ENCODE measurements at regions not wholly inside any gene's neighbourhood (a gene's known extent, or its start where the extent isn't known, plus 50 kb on each side); places are given as distances from the start of the nearest gene placed in this dataset.
A peak's percentile ranks its signal among the peaks of the same experiment; 100 is the strongest.

DNA sequence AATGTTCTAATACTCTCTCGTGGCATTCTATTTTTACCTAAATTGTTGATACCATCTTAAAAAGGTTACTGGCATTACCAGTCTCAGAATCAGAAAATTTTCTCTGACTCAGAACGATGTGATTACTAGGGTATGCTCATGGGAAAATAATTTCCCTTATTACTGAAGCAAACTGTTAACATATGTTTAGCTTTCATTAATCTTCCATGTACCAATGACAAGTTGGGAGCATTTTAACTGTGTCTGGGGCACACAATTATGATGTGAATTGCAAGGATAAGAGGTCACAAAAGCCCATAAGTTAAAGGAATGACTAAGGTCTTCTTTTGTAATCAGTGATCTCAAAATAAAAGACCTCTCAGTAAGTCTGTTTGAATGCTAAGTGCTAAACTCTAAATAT lies 1254.6 kb downstream of the PCDH18 start:
- TF ChIP-seq, protein P1, sequence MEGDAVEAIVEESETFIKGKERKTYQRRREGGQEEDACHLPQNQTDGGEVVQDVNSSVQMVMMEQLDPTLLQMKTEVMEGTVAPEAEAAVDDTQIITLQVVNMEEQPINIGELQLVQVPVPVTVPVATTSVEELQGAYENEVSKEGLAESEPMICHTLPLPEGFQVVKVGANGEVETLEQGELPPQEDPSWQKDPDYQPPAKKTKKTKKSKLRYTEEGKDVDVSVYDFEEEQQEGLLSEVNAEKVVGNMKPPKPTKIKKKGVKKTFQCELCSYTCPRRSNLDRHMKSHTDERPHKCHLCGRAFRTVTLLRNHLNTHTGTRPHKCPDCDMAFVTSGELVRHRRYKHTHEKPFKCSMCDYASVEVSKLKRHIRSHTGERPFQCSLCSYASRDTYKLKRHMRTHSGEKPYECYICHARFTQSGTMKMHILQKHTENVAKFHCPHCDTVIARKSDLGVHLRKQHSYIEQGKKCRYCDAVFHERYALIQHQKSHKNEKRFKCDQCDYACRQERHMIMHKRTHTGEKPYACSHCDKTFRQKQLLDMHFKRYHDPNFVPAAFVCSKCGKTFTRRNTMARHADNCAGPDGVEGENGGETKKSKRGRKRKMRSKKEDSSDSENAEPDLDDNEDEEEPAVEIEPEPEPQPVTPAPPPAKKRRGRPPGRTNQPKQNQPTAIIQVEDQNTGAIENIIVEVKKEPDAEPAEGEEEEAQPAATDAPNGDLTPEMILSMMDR (IDR thresholded peaks at IDR 0.05; ENCODE audit: insufficient read depth, low read length, severe bottlenecking) = no peak
- Histone ChIP-seq H3K36me3 (ENCODE audit: control insufficient read depth, insufficient read depth, low read length) (no peaks in the 10 kb centered on the region), H3K27me3 (ENCODE audit: control insufficient read depth, insufficient read depth, low read length) (no peaks in the 10 kb centered on the region), H3K4me3 (ENCODE audit: low read depth, low read length) (no peak overlapping the region)
- DNase-seq (ENCODE audit: low read depth) = no peak
- FAIRE-seq = no peak

DNA sequence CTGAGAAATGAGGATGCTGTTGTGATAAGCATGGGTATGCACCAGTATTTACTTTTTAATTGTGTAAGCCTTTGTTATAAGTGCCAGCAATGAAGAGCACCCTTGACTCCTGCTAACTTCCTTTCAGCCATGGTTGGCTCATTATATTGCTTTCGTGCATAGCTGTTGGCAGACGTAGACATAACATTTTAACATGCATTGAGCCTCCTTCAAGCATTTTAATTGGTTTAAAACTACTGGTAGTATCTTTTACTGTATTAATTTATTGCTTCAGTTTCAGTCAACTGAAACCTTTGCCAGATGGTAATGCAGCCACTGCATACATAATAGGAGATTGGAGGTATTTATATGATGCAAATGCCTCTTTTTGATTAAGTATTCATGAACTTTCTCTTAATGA lies 1285.4 kb downstream of the PCDH18 start:
- no peak overlapping the region for H3K4me3 ChIP-seq (ENCODE audit: low read depth, low read length)
- H3K27me3 ChIP-seq (ENCODE audit: control insufficient read depth, insufficient read depth, low read length) = no peaks in the 10 kb centered on the region
- DNase-seq (ENCODE audit: low read depth) (no peak), FAIRE-seq (no peak)
- no peaks in the 10 kb centered on the region for H3K36me3 ChIP-seq (ENCODE audit: control insufficient read depth, insufficient read depth, low read length)
- TF ChIP-seq, protein P1 (IDR thresholded peaks at IDR 0.05; ENCODE audit: insufficient read depth, low read length, severe bottlenecking) = no peak

DNA sequence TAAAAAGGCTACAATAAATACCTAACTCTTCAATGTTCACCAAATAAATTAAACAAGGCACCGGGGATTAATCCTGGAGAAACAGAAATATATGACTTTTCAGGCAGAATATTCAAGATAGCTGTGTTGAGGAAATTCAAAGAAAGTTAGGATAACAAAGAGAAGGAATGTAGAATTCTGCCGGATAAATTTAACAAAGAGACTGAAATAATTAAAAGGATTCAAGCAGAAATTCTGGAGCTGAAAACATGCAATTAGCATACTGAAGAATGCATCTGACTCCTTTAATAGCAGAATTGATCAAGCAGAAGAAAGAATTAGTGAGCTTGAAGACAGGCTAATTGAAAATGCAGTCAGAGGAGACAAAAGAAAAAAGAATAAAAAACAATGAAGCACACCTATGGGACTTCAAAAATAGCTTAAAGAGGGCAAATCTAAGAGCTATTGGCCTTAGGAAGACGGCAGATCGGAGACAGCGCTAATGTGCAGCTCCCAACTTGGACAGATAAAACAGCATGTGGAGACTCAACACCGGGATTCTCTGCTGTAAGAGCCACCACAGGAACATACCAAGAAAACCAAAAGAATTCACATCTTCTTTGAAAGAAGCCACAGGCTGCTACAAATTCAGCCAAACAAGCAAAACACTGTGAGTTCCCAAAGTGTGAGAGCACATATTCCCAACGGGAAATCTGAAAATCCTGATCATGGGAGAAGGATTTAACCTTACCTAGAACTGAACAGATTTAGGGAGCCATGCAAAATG lies 1290.9 kb downstream of the PCDH18 start:
- DNase-seq (ENCODE audit: low read depth) (no peak), FAIRE-seq (no peak)
- Histone ChIP-seq H3K4me3 (ENCODE audit: low read depth, low read length) (no peak overlapping the region), H3K27me3 (ENCODE audit: control insufficient read depth, insufficient read depth, low read length) (no peaks in the 10 kb centered on the region), H3K36me3 (ENCODE audit: control insufficient read depth, insufficient read depth, low read length) (no peaks in the 10 kb centered on the region)
- TF ChIP-seq, protein P1 (IDR thresholded peaks at IDR 0.05; ENCODE audit: insufficient read depth, low read length, severe bottlenecking) = no peak

GRCh38 chr4:136227315-136227714 lies 1305.0 kb downstream of the PCDH18 start:
- TF ChIP-seq, protein P1 (IDR thresholded peaks at IDR 0.05; ENCODE audit: insufficient read depth, low read length, severe bottlenecking) = no peak
- FAIRE-seq = no peak

DNA sequence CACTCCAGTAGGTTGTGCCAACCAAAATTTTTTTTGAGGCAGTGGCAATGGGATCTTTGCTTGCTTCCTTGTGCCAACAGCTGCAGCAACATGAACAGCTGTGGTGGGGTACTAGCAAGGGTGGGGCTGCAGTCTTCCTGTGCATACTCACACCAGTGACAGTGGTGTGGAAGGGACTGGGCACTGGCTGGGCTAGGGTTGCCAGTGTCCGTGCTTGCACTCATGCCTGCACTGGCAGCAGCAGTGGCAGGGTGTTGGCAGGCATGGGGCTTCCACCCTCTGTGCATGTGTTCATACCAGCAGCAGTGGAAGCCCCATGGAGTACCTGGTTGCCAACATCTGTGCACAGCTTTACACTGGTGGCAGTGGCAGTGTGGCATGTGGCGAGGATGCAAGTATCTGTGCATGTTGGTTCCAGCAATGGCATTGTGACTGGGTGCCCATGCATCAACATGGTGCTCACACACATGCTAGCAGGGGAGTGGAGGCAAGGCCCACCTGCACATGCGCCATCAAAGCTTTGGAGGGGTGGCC lies 1312.6 kb downstream of the PCDH18 start:
- no peak for DNase-seq (ENCODE audit: low read depth)
- peak; percentile 64 for FAIRE-seq
- Histone ChIP-seq H3K36me3 (ENCODE audit: control insufficient read depth, insufficient read depth, low read length) (no peaks in the 10 kb centered on the region), H3K4me3 (ENCODE audit: low read depth, low read length) (no peak overlapping the region), H3K27me3 (ENCODE audit: control insufficient read depth, insufficient read depth, low read length) (no peaks in the 10 kb centered on the region)
- TF ChIP-seq, protein P1 (IDR thresholded peaks at IDR 0.05; ENCODE audit: insufficient read depth, low read length, severe bottlenecking) = no peak

More at GRCh38 chr4:136227315-136227714, 1305.0 kb downstream of the PCDH18 start:
- Histone ChIP-seq H3K27me3 (ENCODE audit: control insufficient read depth, insufficient read depth, low read length) (no peaks in the 10 kb centered on the region), H3K4me3 (ENCODE audit: low read depth, low read length) (no peak overlapping the region), H3K36me3 (ENCODE audit: control insufficient read depth, insufficient read depth, low read length) (no peaks in the 10 kb centered on the region)
- DNase-seq (ENCODE audit: low read depth) = no peak
